ENCODE measurements at regions not wholly inside any gene's neighbourhood (a gene's known extent, or its start where the extent isn't known, plus 50 kb on each side); places are given as distances from the start of the nearest gene placed in this dataset.

DNA sequence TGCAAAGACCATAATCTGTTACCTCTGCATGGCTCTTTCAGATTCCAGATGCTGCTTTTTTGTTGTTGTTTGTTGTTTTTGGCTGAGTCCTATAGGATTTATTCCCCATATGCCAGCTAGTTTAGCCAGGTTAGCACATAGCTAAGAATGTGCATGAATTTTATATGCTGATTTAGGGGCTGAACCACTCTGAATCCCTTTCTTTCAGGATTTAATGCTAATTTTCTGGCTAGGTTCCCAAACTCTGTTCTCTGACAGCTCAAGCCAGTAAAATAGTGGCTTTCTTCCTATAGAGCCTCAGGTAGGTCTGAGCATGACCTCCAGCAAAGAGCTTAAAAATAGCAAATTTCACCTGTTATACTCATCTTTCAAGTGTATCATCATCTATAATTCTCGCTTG lies 521.4 kb downstream of the CAAP1 start:
- ATAC-seq: no peak

DNA sequence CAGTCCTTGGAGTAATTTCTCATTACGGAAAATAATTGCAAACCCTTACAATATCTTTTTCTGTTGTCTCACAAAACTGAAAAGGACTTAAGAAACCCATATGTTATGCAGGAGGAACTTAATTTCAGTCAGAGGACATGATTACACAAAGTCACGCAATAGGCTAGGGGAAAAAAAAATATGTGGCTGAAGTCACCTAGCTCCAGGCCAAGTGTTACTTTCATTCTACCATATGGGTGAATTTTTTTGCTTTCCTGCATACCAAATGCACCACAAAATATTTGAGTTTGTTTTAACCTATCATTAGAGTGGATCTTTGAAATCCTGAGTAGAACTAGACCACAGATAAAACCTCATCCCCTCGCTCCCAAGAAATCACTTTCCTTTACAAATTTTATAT lies 523.5 kb downstream of the CAAP1 start:
- no peak for ATAC-seq

DNA sequence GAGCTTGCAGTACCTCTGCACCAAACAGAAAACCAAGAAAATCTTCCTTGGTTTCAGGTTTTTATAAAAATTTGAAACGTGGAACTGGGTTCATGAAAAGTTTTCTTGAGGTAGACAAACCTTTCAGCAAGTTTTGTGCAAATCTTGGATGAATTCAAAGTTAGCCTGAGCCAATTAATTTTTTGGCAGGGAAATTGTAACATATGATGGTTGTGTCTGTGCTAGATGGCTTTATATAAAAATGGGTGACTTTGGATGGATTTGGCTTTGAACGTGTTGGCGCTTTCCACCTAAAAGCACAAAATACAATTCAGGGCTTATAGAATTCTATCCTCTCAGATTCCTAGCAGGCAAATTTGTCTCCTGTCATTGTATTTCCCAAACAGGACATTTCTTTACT lies 524.4 kb downstream of the CAAP1 start:
- ATAC-seq: no peak

DNA sequence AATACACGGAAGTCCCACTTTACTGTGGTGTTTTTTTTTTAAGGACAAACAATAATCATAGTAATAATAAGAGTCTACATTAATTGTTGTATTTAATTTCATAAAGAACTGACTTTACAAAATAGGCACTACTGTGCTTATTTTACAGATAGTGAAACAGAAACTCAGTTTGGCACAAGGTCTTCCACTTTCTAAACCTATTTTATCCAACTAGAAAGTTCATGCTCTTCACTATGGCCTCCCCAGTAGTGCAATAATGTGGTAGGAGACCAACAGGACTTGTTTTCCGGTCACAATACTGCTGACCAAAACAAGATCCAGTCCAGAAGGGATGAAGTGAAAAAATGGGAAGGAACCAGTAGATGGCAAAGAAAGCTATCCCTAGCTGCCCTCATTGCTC lies 531.6 kb downstream of the CAAP1 start:
- no peak for ATAC-seq

DNA sequence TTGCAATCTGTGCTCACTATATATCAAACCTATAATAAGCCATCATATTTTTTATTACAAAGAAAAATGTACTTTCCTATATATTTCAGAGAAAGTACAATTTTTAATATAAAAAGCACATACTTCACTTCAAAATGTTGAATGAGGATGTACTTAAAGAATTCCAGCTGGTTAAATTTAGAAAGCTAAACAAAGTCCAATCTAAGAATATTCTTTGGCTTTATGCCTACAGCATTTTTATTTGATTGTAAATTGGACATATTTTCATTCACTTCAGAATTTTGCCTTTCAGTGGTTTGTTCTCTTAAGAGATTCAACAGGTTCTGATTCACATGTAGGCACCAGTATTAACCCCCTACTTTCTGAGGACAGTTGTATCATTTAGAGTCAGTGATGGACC lies 533.8 kb downstream of the CAAP1 start:
- no peak for ATAC-seq

DNA sequence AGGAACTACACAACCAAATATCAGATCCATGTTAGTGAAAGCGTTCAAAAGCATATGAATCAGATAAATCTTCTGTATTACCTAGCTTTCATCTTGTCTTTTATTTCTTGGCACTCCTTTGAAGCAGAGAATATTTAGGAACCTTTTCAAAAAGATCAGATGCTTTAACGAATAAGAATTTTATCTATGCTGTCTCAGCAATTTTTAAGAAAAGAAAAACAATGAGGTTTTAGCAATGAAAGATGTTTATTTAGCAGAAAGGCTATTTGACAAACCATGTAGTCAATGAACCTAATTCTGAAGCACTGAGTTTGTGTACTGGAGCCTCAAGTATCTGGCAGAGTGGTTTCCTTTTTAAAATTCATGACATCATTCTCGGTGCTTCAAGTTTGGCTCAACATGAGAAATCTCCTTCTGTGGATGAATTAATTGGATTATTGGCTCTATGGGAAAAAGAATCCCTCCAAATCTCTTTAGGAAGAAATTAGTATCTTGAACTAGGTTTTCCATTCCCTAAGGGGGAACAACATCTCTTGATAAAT lies 534.7 kb downstream of the CAAP1 start:
- no peak for ATAC-seq

DNA sequence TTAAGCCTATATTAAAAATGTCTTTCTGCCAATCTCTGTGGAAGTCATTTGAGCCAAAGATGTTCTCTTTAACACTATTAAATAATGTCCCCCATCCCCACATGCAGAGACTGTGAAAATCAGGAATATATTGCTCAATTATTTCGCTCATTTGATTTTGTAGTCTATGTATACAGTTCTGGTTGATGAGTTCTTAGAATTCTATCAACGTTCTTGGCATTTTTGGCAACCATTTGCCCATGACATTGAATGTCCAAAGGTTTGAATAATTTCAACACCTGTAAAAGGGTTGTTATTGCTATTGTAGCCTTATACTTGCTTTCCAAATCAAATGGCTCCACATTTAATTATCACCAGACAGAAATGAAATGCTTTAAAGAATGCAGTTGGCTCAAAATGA lies 536.1 kb downstream of the CAAP1 start:
- no peak for ATAC-seq

DNA sequence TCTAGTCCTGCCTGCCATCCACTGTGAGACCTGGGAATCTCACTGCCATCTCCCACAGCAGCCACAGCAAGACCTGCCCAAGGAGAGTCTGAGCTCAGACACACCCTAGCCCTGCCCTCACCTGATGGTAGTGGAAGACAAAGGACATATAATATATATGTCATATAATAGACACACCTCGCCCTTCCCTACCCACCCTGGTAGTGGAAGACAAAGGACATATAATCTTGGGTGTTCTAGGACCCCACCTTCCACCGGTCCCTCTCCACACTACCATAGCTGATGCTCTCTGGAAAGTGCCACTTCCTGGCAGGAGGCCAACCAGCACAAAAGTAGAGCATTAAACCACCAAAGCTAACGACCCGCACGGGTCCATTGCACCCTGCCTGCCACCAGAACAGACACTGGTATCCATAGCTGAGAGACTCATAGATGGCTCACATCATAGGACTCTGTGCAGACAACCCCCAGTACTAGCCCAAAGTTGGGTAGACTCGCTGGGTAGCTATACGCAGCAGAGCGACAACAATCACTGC lies 545.6 kb downstream of the CAAP1 start:
- ATAC-seq: no peak

DNA sequence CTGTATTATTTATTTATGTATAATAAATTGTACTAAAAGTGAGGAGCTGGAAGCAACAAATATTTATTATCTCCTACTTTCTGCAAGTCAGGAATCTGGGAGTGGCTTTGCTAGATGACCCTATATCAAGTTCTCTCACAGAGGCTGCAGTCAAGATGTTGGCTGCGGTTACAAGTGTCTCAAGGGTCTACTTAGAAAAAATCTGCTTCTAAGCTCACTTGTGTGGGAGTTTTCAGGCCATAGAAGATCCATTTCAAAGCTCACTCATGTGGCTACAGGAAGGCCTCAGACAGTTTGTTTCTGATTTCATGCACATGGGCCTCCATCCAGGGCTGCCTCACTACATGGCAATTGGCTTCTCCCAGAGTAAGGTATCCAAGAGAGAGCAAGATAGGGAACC lies 551.1 kb downstream of the CAAP1 start:
- no peak for ATAC-seq

DNA sequence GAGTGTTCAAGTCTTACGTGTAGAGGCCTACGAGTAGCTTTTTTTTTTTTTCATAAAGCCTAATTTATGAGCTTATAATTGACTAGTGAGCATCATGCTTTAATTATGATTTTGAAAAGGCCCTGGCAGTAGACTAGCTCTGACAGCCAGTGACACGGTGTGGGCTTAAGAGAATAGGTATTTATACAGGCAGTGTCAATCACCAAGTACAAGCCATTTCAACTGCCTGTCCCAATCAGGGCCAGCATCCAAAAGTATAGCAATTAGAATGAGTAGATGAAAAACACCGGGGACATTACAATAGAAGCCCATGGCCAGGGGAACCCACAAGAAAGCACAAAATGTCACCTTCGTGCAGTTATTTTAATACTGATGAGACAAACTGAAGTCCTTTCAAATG lies 552.8 kb downstream of the CAAP1 start:
- no peak for ATAC-seq

DNA sequence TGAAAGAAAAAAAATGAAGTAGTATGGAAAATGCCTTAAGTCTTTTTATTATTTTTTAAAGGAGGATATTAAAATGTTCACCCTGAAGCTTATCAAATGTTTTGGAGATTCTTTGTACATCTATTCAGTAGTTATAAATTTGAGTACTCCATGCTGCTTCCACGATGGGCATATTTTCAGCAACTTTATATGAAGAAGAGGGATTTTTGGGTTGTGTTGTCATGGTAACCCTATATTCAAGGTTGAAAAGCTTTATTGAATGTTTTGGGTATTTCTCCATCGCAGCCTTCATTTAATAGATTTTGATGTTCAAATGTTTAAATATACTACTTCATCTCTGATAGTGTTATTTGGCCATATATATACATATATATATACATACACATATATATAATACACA lies 557.5 kb downstream of the CAAP1 start:
- ATAC-seq: no peak

DNA sequence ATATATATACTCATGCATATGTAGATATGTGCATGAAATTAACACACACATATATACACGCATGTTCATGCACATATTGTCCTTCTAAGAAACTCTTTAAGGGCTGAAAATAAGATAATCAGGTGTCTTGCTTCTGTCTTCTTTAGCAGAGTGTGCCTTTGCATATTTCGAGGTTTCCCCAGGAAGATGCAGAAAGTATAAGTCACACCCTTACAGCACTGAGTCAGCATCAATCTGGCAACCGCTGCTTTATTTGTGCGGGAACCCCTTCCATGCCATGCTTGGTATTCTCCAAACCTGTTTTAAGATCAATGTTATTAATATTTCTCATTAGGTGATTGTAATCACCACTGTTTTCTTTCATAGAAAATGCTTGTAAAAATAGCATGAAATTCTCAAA lies 557.9 kb downstream of the CAAP1 start:
- ATAC-seq: no peak

DNA sequence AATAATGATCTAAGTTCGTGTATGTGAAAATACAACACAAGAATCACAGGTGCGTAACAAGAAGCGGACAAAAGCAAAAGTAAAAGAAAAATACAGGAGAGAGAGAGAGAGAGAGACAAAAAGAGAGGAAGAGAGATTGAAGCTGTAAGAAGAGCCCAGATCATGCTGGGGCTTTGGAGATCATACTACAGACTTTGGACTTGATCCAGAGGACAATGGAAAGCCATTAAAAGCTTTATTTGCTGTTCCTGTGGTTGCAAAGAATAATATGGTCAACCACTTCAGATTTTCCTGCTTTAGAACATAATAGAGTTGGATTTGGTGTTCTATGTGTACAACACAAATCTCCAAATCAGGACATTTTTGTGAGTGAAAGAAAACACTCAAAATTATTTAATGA lies 561.4 kb downstream of the CAAP1 start:
- ATAC-seq: no peak

DNA sequence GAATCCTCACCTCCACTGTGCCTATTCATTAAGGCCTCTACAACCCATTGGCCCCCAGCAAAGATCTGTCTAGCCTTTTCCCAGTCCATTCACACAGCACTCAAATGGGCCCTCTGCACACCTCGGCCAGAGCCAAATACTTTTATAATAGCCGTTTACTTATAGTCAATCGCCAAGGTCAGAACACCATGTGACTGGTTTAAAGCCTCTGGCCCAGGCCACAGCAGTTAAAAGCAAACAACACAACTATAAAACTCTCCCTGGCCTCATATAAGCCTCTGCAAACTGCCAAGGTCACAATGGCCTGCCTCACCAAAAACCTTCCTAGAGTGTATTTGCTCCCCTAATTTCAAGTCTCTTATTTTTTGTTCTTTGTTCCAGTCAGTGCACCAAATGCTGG lies 562.6 kb downstream of the CAAP1 start:
- ATAC-seq: no peak

DNA sequence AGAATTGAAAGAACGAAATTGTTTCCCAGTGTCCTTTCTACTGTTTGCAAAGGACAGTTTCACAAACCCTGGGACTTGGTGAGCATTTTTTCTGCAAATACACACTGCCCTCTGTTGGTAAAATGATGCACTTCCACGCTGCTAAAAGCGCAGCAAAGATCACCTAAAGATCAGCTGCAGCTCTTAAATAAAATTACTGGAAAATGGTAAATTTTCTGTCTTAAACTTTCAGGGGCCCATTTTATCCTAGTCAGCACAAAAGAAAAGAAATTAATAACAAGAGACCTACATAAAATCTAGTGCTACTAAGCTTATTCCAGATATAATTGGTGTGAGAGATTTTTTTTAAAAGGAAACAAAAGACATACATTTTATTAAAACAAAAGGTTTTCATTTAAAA lies 566.0 kb downstream of the CAAP1 start:
- ATAC-seq: no peak

DNA sequence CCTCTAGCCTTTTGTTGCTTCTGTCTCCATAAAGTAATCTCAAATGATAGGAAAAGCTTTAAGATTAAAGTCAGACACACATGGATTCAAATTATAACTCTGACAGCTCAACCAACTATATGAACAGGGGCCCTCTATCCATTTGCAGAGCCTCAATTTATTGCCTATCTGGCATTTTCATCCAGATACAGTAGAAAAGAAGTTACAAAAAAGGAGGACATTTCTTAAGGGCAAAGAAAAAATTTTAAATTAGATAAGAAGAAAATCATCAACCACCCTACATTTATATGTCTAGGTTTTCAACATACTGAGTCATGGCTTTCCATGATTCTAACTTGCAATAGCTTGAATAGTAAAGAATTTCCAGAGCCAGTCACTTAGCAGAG lies 567.2 kb downstream of the CAAP1 start:
- ATAC-seq: no peak

DNA sequence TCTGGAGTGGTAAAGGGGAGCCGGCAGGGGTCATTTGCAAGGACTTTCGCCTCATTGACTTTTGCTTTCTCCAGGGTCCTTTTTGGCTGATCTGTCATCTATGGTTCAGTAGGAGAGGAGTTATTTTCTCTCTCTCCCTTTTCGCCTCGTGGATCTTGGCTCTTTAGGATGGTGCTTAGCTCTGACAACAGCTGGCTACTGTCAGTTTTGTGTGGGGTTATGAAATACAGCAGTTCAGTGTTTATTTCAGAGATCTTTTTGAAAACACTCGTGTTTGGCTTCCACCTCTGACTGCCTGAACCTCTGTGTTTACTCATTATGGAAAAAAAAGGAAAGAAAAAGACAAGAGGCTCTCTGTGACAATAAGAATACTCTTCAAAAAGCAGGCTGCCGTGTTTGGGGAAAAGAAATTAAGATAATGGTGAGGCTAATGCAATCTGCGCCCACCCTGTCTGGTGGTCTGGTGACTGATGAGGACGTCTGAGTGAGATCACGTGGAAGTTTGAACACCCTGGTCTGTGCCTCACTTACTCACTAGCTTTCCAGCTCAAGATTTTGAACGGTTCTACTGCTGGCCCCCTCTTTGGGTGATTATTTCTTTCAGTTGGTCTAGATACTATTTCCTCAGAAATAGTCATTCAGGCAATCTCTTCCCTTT lies 567.7 kb downstream of the CAAP1 start:
- ATAC-seq: no peak

DNA sequence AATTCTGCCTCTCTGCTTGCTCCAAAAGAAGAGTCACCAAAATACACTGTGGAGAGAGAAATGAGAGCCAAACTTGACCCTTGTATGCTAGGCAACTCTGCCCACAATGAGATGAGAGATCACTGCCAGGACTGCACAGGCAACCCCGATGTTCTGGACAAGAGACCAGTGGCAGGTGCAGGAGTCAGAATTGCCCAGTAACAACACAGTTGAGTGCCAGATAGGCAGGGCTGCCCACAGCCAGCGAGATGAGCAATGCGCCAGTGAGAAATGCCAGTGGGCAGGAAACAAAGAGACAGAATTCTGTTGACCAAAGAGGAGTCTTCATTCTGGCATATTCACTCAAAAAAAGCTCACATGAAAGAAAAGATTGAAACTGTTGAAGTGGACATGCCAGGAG lies 570.7 kb downstream of the CAAP1 start:
- no peak for ATAC-seq

DNA sequence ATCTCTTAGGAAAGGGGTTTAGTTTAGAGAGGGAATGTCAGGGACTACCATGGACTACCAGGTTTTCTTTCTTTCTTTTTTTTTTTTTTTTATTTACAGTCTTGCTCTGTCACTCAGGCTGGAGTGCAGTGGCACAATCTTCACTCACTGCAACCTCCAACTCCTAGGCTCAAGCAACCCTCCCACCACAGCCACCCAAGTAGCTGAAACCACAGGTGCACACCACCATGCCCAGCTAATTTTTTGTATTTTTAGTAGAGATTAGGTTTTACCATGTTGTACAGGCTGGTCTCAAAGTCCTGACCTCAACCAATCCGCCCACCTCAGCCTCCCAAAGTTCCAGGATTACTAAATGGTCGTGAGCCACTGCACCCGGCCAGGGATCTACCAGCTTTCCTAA lies 572.7 kb downstream of the CAAP1 start:
- no peak for ATAC-seq

DNA sequence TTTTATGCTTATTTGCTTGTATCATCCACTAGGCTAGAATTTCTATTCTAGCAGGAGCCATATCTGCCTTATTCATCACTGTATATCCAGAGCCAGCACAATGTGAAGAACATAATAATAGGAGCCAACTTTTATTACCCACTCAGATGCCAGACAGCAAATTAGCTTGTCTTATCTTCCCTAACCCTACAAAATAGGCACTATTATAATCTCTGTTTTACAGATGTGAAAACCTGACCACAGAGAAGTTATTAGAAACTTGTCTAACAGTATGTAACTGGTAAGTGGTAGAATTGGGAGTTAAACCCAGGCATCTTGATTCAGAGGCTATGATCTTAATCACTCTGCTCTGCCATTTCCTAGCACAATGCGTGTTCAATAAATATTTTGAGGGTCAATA lies 579.5 kb downstream of the CAAP1 start:
- no peak for ATAC-seq

DNA sequence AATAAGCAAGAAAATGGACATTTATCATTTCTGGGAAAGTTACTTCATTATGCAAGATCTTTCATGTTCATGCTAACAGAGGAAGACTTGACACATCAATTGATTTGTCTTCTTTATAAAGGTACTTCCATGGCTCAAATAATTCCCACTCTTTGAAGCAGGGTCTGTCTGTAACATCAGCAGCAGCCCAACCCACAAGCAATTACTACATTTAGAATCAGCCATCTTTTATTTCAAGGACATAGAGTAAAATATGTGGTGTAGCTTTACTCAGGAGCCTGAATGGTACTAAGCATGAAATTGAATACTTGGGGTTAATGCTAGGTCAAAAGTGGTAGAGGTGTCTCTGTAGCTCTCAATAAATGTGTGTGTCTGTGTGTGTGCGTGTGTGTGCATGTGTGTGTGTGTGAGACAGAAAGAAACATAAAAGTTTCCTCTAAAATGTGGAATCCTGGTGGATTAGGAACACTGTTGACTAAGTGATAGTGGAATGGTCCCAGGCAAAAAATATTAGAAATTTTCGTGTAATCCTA lies 581.1 kb downstream of the CAAP1 start:
- no peak for ATAC-seq

DNA sequence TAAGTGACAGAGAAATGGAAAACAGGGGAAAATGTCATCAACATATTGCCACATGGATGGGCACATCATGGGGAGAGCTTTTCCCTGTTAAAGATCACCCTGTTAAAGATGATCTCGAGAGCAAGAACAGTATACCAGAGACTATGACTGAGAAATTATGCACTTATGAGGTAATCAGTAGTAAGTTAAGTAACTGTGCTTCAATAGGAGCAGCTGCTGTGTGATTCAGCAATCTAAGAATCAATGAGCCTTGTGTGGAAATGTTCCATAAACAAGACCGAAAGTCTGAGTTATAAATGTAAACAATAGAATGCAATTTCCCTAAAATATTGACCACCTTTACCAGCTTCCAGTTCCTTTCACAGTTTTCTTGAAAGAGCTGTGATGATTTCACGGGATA lies 582.3 kb downstream of the CAAP1 start:
- ATAC-seq: no peak

DNA sequence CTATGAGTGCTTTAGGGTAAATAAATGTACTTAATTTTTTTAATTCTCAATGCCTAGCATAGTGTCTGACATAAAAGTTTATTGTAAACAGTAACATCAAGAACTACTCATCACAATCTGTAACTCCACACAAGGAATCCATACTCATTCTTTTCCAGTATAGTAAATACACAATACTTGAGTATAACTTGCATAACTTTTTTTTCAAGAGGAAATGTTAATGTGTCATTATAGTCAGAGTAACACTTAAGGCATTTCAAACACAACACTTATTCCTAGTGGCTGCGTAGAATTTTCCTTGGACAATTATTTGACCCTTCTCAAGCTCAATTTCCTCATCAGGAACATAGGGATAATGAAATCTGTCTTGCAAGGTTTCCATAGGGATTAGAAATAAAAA lies 584.3 kb downstream of the CAAP1 start:
- no peak for ATAC-seq

DNA sequence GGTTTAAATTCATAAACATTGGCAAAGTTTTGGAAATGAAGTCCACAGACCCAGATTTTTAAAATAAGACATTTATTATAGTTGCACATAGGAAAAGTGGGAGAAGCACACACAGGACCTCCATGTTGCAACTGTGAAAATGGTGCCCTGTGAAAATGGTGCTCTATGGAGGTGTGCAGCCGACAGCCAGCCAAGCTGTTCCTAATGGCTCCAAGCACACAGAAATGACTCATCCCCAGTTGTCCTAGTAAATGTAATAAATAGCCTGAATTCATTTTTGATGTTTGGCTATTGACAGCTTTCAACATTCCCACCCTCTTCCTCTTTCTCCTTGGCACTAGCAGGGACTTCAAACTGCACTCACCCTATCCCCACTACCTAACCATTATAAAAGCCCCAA lies 590.9 kb downstream of the CAAP1 start:
- ATAC-seq: no peak

DNA sequence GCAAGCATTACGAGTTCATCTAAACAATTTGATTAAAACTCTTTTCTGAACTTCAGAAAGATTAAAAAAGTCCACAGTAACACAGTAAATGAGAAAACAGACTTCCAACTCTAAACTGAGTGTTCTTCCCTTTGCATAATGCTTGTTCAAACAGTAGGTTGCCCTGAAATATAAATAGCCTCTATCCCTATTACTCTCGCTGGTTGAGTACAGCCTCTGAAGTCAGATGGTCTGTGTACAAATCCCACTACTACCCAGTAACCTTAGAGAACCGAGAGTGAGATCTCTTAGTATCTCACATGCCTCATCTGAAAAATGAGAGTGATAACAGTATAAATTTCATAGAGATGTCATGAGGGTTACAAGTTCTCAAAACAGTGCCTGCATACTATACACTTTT lies 591.6 kb downstream of the CAAP1 start:
- ATAC-seq: no peak

All from esophagus mucosa (tissue), 1 donor.